ENCODE measurements at regions not wholly inside any gene's neighbourhood (a gene's known extent, or its start where the extent isn't known, plus 50 kb on each side); places are given as distances from the start of the nearest gene placed in this dataset.
"Not testable (repeated sequence)": the region's sequence is repeated elsewhere in the genome, so short reads cannot be mapped to it uniquely, and the experiment has no call there.

GRCh38 chr6:134750669-134751068, 199.2 kb downstream of the ALDH8A1 start:
- no peak for DNase-seq (ENCODE audit: low spot score)
- intact Hi-C loops (cut with DNase I) = no loop called here

DNA sequence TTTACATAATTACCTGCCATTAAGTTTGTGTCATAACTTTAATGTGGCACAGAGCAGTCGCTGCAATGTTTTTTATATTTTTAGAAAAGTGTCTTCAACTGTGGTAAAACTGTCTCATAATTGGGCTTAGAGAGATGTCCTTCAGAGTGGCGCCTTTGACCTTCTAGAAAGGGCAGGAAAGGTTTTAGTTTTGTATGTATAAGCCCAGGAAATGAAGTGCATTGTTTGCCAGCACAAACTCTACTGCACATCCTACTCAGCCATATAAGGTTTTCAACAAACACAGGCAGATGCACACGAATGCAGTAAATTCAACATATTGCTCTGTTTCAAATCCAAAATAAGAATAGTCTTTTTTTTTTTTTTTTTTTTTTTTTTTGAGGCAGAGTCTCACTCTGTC, 201.4 kb downstream of the ALDH8A1 start:
- intact Hi-C loops (cut with DNase I) = no loop called here
- DNase-seq (ENCODE audit: low spot score) = no peak

- DNase-seq (ENCODE audit: low spot score); intact Hi-C loops (cut with DNase I): not testable (repeated sequence)
Observed at GRCh38 chr6:134747197-134747596, 202.7 kb downstream of the ALDH8A1 start.

DNA sequence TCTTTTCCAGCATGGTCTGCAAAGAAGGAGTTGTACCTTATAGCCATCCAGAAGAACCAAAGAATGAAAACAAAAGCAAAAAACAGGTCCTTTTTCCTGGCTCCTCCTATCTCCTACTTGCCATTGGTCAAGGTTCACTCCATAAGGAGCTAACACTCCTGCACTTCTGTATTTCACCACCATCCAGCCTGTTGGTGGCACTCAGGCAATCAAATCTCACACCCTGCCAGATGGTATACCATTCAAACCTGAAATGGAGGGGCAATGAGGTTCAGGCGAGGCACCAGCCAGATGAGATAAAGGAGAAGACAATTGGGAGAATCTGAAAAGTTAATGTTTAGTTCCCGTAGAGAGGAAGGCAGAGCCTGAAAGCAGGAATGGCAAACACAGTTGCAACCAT, 203.8 kb downstream of the ALDH8A1 start:
- DNase-seq (ENCODE audit: low spot score) = no peak
- intact Hi-C loops (cut with DNase I) = no loop called here

- DNase-seq (ENCODE audit: low spot score); intact Hi-C loops (cut with DNase I): not testable (repeated sequence)
Observed at GRCh38 chr6:134745192-134745591, 204.7 kb downstream of the ALDH8A1 start.

DNA sequence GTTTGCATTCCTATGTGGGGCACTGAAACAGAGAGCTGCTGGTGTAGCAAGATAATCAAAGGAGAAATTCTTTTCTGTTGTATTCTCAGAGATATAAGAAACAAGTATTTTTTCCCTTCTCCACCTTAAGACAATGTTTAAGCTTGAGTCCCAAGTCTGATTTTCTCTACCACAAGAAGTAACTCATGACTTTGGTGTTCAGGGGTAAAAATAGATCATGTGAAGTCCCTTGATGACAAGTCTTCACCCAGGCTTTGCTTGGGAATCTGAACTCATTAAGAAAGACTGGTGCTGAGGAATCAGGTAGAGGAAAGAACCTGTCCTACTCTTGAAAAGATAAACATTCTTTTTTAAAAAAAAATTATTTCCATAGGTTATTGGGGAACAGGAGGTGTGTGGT, 205.6 kb downstream of the ALDH8A1 start:
- intact Hi-C loops (cut with DNase I) = no loop called here
- DNase-seq (ENCODE audit: low spot score) = no peak

DNA sequence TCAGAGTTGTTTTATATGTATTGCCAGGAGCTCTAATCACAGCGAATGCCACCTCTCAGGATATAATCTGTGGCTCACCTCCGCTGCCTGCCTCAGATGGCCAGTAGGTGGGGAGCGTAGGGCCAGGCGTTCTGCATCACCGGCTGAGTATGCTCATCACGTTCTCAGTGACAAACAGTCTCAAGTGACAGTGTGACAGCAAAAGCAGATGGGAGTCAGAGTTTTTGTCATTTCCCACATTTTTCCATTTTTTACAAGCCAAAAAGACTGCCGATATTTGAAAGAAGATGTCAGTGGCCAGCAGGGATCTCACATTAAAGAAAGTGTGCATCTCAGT, 208.7 kb downstream of the ALDH8A1 start:
- DNase-seq (ENCODE audit: low spot score) = no peak
- intact Hi-C loops (cut with DNase I) = no loop called here

DNA sequence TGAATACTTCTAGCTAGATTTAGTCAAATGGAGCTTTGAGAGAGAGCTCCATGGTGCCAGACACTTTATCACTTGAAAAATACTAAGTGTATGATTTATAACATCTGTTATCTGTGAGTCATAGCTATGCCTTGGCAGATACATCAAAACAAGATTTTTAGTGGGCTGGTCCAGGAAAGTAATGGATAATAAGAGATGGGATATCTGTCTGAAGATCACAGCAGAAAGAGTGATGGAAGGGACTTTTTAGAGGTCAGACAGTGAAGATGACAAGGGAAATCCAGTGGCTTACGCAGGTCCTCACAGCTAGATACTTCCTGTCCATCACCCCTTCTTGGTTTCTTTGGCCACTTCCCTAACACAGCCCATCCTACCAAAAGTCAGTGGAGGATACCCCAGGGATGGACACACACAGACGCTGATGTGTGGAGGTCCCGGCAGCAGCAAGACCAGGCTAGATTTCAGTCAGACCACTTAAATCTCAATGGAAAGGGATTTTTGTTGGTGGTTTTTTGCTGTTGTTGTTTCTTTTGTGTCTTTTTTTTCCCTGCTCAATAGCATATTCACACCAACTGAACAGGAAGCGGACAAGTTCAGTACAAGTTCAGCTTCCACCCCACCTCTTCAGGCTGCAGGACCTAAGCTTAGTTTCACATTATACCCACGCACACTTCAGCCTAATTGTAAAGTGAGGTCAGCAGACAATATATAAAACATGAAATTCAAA, 209.3 kb downstream of the ALDH8A1 start:
- intact Hi-C loops (cut with DNase I) = no loop called here

DNA sequence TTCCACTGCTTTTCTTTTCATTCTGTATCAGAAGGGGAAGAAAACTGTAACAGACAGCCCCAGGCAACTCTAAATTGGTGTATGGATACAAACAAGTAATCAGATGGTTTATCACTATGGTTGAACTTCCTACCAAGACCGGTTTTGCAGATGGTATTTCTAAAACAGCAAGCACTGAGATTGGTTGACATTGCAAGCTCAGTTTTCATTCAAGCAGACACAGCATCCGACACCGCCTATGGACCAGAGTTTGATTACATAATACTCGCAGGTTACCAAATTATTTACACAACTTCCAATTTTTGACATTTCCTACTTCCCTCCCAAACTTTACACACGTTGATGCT, 209.9 kb downstream of the ALDH8A1 start:
- no peak for DNase-seq (ENCODE audit: low spot score)
- intact Hi-C loops (cut with DNase I) = no loop called here

More for the DNA sequence above, 209.3 kb downstream of the ALDH8A1 start:
- no peak for DNase-seq (ENCODE audit: low spot score)

- intact Hi-C loops (cut with DNase I) = no loop called here
- no peak for DNase-seq (ENCODE audit: low spot score)
Observed at GRCh38 chr6:134739299-134740026, 210.4 kb downstream of the ALDH8A1 start.

GRCh38 chr6:134738211-134738885, 211.6 kb downstream of the ALDH8A1 start:
- intact Hi-C loops (cut with DNase I) = no loop called here
- DNase-seq (ENCODE audit: low spot score) = no peak

- no peak for DNase-seq (ENCODE audit: low spot score)
- intact Hi-C loops (cut with DNase I) = no loop called here
Observed at GRCh38 chr6:134735461-134735860, 214.4 kb downstream of the ALDH8A1 start.

DNA sequence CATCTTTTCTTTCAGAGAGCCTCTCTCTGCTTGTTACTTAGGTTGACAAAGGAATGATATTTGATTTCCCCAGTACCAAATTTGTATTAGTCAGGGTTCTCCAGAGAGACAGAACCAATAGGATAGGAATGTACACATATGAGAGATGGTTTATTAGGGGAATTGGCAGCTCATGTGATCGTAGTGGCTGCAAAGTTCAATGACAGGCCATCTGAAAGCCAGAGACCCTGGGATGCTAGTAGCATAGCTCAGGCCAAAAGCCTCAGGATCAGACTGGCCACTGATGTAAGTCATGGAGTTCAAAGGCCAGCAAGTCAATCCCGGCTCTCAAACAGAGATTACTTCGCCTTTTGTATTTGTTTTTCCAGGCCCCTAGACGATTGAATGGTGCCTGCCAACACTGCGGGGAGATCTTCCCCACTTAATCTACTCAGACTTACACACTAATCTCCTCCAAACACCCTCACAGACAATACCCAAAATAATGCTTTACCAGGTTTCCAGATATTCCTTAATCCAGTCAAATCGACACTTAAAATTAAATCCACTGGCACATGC, 215.5 kb downstream of the ALDH8A1 start:
- no peak for DNase-seq (ENCODE audit: low spot score)
- intact Hi-C loops (cut with DNase I) = no loop called here

DNA sequence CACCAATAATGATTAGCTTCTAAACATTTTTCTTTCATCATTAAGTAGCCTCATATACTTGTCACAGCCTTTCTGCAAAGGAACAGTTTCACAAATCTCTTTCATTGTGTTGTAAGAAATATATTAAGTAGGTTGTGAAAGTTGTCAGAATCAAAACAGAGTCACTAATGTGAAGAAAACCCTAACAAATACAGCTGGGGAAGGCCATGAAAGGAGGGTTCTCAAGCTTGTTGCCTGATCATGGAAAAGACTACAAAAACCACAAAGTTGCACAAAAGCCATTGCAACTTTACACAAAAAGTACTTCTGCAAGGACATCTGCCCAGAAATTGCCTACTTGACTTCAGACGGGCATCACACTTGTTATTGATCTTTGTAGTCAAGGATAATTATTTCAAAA, 216.1 kb downstream of the ALDH8A1 start:
- intact Hi-C loops (cut with DNase I) = no loop called here
- no peak for DNase-seq (ENCODE audit: low spot score)

DNA sequence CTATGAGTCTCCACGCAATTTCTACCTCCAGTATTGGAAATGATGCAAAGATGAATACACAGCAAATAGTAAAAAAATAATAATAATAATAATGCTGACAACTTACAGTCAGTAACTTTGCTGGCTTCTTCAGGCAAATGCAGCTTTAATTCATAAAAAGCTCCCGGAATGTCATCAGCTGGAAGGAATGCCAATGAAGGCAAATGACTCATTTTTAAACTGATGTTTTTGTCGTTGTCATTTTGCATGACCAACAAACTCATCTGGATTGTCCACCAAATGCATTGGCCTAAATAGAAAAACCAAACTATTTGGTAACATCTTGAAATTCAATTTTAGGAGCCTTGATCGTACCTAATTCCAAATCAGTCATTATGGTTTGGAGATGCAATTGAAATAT, 217.1 kb downstream of the ALDH8A1 start:
- no peak for DNase-seq (ENCODE audit: low spot score)
- intact Hi-C loops (cut with DNase I) = no loop called here

- intact Hi-C loops (cut with DNase I) = no loop called here
- no peak for DNase-seq (ENCODE audit: low spot score)
Observed at GRCh38 chr6:134731615-134732014, 218.3 kb downstream of the ALDH8A1 start.

- intact Hi-C loops (cut with DNase I) = no loop called here
Observed at GRCh38 chr6:134730013-134730412, 219.9 kb downstream of the ALDH8A1 start.

DNA sequence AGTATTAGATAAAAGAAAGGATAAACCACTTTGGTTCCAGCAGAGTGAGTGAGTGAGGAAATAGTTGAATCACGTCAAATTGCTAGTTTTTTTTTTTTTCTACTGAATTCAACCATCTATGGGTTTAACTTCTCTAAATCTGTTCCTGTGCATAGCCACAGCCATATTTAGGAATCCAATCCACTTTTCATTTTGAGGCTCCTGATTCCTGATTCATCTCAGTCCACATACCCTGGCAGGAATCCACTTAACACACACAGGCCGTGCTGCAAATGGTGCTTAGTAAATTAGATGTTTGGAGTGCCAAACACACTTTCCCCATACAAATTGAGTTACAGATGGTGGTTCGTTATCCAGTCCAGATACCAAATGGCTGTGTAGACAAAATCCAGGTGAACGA, 220.3 kb downstream of the ALDH8A1 start:
- no peak for DNase-seq (ENCODE audit: low spot score)
- intact Hi-C loops (cut with DNase I) = no loop called here

More at GRCh38 chr6:134730013-134730412, 219.9 kb downstream of the ALDH8A1 start:
- DNase-seq (ENCODE audit: low spot score) = no peak

- intact Hi-C loops (cut with DNase I) = no loop called here
- no peak for DNase-seq (ENCODE audit: low spot score)
Observed at GRCh38 chr6:134727081-134727480, 222.8 kb downstream of the ALDH8A1 start.

DNA sequence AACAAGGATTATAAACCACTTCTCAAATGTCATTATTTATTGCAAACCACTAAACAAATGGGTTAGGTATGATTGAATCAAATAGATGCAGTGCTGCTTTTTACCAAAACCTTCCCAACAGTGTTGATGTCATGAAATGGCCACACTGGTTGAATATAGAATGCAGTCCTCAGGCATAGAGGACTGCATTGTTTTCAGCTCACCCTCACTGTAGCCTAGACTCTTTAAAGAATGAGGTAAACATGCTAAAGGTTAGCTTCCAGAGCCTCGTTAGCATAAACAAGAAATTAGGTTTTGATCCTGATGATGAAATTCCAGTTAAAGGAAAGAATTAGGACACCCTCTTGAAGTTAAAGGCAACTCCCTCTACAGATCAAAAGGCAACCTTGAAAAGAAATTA, 224.3 kb downstream of the ALDH8A1 start:
- no peak for DNase-seq (ENCODE audit: low spot score)
- intact Hi-C loops (cut with DNase I) = no loop called here
